ENCODE measurements at regions not wholly inside any gene's neighbourhood (a gene's known extent, or its start where the extent isn't known, plus 50 kb on each side); places are given as distances from the start of the nearest gene placed in this dataset.
"Not testable (repeated sequence)": the region's sequence is repeated elsewhere in the genome, so short reads cannot be mapped to it uniquely, and the experiment has no call there.

- not testable (repeated sequence) for TF ChIP-seq CEBPB (IDR thresholded peaks at IDR 0.05; ENCODE audit: low read depth, low read length); YY1 (IDR thresholded peaks at IDR 0.05; ENCODE audit: low read depth, low read length); RXRA (IDR thresholded peaks at IDR 0.05; ENCODE audit: insufficient read depth, low read depth, low read length); CHD7 (IDR thresholded peaks at IDR 0.05; ENCODE audit: insufficient replicate concordance, low read length); KDM4A (IDR thresholded peaks at IDR 0.05; ENCODE audit: low read depth, low read length, severe bottlenecking); TCF12 (IDR thresholded peaks at IDR 0.05; ENCODE audit: low read depth, low read length); ASH2L (IDR thresholded peaks at IDR 0.05; ENCODE audit: low read length); POLR2A (IDR thresholded peaks at IDR 0.05; ENCODE audit: control extremely low read depth in 1 of 2, low read depth in 2 of 2, low read length in 2 of 2); HDAC2 (IDR thresholded peaks at IDR 0.05; ENCODE audit: borderline replicate concordance in 1 of 2, low read depth in 2 of 2, low read length in 2 of 2); SP1 (IDR thresholded peaks at IDR 0.05; ENCODE audit: low read depth, low read length)
- TF ChIP-seq, protein P1, sequence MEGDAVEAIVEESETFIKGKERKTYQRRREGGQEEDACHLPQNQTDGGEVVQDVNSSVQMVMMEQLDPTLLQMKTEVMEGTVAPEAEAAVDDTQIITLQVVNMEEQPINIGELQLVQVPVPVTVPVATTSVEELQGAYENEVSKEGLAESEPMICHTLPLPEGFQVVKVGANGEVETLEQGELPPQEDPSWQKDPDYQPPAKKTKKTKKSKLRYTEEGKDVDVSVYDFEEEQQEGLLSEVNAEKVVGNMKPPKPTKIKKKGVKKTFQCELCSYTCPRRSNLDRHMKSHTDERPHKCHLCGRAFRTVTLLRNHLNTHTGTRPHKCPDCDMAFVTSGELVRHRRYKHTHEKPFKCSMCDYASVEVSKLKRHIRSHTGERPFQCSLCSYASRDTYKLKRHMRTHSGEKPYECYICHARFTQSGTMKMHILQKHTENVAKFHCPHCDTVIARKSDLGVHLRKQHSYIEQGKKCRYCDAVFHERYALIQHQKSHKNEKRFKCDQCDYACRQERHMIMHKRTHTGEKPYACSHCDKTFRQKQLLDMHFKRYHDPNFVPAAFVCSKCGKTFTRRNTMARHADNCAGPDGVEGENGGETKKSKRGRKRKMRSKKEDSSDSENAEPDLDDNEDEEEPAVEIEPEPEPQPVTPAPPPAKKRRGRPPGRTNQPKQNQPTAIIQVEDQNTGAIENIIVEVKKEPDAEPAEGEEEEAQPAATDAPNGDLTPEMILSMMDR (IDR thresholded peaks at IDR 0.05; ENCODE audit: control extremely low read depth in 1 of 3, insufficient read depth in 1 of 3, low read depth in 1 of 3, low read length in 3 of 3): not testable (repeated sequence)
Measured at GRCh38 chr10:16026832-16027231, 166.5 kb upstream of the MINDY3 start.
